ENCODE measurements at regions not wholly inside any gene's neighbourhood (a gene's known extent, or its start where the extent isn't known, plus 50 kb on each side); places are given as distances from the start of the nearest gene placed in this dataset.

DNA sequence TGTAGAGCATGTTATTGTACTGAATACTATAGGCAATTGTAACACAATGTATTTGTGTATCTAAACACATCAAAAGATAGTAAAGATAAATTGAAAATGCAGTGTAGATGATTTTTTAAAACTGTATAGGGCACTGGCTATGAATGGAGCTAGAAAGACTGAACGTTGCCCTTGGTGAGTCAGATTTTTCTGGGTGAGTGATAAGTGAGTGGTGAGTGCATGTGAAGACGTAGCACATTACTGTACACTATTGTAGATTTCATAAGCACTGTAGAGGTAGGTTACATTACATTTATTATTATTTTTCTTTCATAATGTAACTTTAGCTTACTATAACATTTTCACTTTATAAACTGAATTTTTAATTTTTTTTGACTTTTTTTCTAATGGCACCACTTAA, 1491.6 kb downstream of the TECRL start:
- no peaks in the 10 kb centered on the region for H3K79me2 ChIP-seq (ENCODE audit: insufficient read depth, low read length)
- peaks cover 4% of the 10 kb centered on the region for H3K9me3 ChIP-seq (ENCODE audit: low read depth, low read length)
- H2AFZ ChIP-seq (ENCODE audit: low read length) = no peak overlapping the region
- H3K4me1 ChIP-seq (ENCODE audit: insufficient read depth, low read length) = no peaks in the 10 kb centered on the region
- H3K4me3 ChIP-seq (ENCODE audit: insufficient read depth, low read length) = no peak overlapping the region
- no peak overlapping the region for H3K4me2 ChIP-seq (ENCODE audit: insufficient read depth, low read length)
- no peaks in the 10 kb centered on the region for H4K20me1 ChIP-seq (ENCODE audit: insufficient read depth, low read length)
- no peaks in the 10 kb centered on the region for H3K27me3 ChIP-seq (ENCODE audit: insufficient read depth, low read length)
- no peak for DNase-seq (ENCODE audit: insufficient read length, low spot score, missing footprints)
- H3K27ac ChIP-seq (ENCODE audit: low read depth, low read length) = no peak overlapping the region
- no peaks in the 10 kb centered on the region for H3K36me3 ChIP-seq (ENCODE audit: insufficient read depth, low read length)
- TF ChIP-seq, protein P1, sequence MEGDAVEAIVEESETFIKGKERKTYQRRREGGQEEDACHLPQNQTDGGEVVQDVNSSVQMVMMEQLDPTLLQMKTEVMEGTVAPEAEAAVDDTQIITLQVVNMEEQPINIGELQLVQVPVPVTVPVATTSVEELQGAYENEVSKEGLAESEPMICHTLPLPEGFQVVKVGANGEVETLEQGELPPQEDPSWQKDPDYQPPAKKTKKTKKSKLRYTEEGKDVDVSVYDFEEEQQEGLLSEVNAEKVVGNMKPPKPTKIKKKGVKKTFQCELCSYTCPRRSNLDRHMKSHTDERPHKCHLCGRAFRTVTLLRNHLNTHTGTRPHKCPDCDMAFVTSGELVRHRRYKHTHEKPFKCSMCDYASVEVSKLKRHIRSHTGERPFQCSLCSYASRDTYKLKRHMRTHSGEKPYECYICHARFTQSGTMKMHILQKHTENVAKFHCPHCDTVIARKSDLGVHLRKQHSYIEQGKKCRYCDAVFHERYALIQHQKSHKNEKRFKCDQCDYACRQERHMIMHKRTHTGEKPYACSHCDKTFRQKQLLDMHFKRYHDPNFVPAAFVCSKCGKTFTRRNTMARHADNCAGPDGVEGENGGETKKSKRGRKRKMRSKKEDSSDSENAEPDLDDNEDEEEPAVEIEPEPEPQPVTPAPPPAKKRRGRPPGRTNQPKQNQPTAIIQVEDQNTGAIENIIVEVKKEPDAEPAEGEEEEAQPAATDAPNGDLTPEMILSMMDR (IDR thresholded peaks at IDR 0.05; ENCODE audit: extremely low read depth, low read depth, low read length) = no peak

DNA sequence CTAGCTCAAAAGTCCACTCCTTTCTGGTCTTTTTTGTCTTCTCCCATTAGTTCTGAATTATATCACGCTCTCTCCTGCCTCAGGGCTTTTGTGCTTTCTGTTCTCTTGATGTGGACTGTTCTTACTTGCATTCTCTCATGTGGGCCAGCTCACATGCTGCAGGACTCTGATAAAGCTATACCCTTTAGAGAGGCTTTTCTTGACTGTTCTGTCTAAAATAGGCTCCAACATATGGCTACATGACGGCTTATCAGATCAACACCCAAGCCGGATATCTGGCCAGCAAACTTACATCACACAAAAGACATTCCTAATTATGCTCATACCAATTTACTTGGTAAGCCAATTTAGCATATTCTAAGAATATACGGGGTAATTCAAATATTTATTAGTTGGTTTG, 1494.5 kb downstream of the TECRL start:
- H3K4me3 ChIP-seq (ENCODE audit: insufficient read depth, low read length) = no peak overlapping the region
- TF ChIP-seq, protein P1 (IDR thresholded peaks at IDR 0.05; ENCODE audit: extremely low read depth, low read depth, low read length) = no peak
- no peaks in the 10 kb centered on the region for H3K79me2 ChIP-seq (ENCODE audit: insufficient read depth, low read length)
- no peaks in the 10 kb centered on the region for H4K20me1 ChIP-seq (ENCODE audit: insufficient read depth, low read length)
- H2AFZ ChIP-seq (ENCODE audit: low read length) = no peak overlapping the region
- H3K27ac ChIP-seq (ENCODE audit: low read depth, low read length) = no peak overlapping the region
- no peaks in the 10 kb centered on the region for H3K27me3 ChIP-seq (ENCODE audit: insufficient read depth, low read length)
- no peak overlapping the region for H3K4me2 ChIP-seq (ENCODE audit: insufficient read depth, low read length)
- H3K36me3 ChIP-seq (ENCODE audit: insufficient read depth, low read length) = no peaks in the 10 kb centered on the region
- H3K4me1 ChIP-seq (ENCODE audit: insufficient read depth, low read length) = no peaks in the 10 kb centered on the region
- DNase-seq (ENCODE audit: insufficient read length, low spot score, missing footprints) = no peak
- H3K9me3 ChIP-seq (ENCODE audit: low read depth, low read length) = peaks cover 4% of the 10 kb centered on the region

DNA sequence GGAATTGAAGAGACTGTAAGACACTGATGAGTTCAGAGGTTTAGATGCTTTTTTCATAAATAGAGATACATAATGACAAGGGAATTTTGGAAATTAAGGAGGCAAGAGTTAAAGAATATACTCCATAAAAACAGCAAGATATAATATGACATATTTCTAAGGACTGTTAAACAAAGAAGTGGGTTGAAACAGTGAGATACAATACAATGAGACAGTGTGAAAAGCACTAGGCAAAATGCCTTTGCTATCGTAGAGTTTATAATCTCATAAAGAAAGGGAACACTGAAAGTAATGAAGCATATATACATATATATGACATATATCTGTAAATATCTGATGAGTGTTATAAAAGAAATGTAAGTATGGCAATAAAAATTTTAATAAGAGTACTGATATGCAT, 1496.2 kb downstream of the TECRL start:
- Histone ChIP-seq H3K79me2 (ENCODE audit: insufficient read depth, low read length) (no peaks in the 10 kb centered on the region), H3K27me3 (ENCODE audit: insufficient read depth, low read length) (no peaks in the 10 kb centered on the region), H3K27ac (ENCODE audit: low read depth, low read length) (no peak overlapping the region), H3K4me2 (ENCODE audit: insufficient read depth, low read length) (no peak overlapping the region), H3K9me3 (ENCODE audit: low read depth, low read length) (no peaks in the 10 kb centered on the region), H2AFZ (ENCODE audit: low read length) (no peak overlapping the region), H4K20me1 (ENCODE audit: insufficient read depth, low read length) (no peaks in the 10 kb centered on the region), H3K4me3 (ENCODE audit: insufficient read depth, low read length) (no peak overlapping the region), H3K36me3 (ENCODE audit: insufficient read depth, low read length) (no peaks in the 10 kb centered on the region), H3K4me1 (ENCODE audit: insufficient read depth, low read length) (no peaks in the 10 kb centered on the region)
- TF ChIP-seq, protein P1 (IDR thresholded peaks at IDR 0.05; ENCODE audit: extremely low read depth, low read depth, low read length) = no peak
- no peak for DNase-seq (ENCODE audit: insufficient read length, low spot score, missing footprints)

DNA sequence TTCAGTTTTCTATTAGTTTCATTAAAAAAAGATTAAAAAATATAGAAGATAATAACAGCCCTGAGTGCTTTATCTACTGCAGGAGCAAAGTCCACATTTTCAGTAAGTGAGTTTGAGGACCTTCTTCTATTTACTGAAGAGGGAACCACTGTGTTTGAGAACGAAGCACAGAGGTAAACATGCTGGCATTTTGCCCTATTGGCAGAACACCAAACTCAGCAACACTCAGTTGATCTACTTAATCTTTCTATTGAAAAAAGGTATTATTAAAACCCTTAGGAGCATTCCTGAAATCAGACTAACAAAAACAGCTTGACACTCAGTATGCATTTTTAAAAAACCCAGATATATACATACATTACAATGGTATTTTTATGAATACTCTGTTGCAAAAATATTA, 1496.7 kb downstream of the TECRL start:
- H3K9me3 ChIP-seq (ENCODE audit: low read depth, low read length) = no peaks in the 10 kb centered on the region
- no peak overlapping the region for H3K27ac ChIP-seq (ENCODE audit: low read depth, low read length)
- H3K4me2 ChIP-seq (ENCODE audit: insufficient read depth, low read length) = no peak overlapping the region
- no peak overlapping the region for H2AFZ ChIP-seq (ENCODE audit: low read length)
- H3K4me3 ChIP-seq (ENCODE audit: insufficient read depth, low read length) = no peak overlapping the region
- TF ChIP-seq, protein P1 (IDR thresholded peaks at IDR 0.05; ENCODE audit: extremely low read depth, low read depth, low read length) = no peak
- H4K20me1 ChIP-seq (ENCODE audit: insufficient read depth, low read length) = no peaks in the 10 kb centered on the region
- H3K27me3 ChIP-seq (ENCODE audit: insufficient read depth, low read length) = no peaks in the 10 kb centered on the region
- H3K4me1 ChIP-seq (ENCODE audit: insufficient read depth, low read length) = no peaks in the 10 kb centered on the region
- H3K79me2 ChIP-seq (ENCODE audit: insufficient read depth, low read length) = no peaks in the 10 kb centered on the region
- no peak for DNase-seq (ENCODE audit: insufficient read length, low spot score, missing footprints)
- no peaks in the 10 kb centered on the region for H3K36me3 ChIP-seq (ENCODE audit: insufficient read depth, low read length)

All from osteoblast (primary cell).